Left ventricle myocardium superior (tissue), 1 donor: ENCODE measurements at regions not wholly inside any gene's neighbourhood (a gene's known extent, or its start where the extent isn't known, plus 50 kb on each side); places are given as distances from the start of the nearest gene placed in this dataset.
A peak's percentile ranks its signal among the peaks of the same experiment; 100 is the strongest.

Experiments used
- ATAC-seq: fragments of 200-7000 bp; cut with Tn5 transposase; one replicate; pipeline ENCODE4 v1.9.1; 2020; ENCODE audit warnings: mild to moderate bottlenecking, moderate library complexity
- DNase-seq: peaks from one replicate; pipeline ENCODE4 v3.0.0-alpha.2; 2020
- intact Hi-C: fragments of 100-400 bp; cut with micrococcal nuclease; formaldehyde crosslinking; loops from one replicate; pipeline ENCODE4 v1.11.0; 2022
- donor health status: DM: no; HTN: yes; CAD: no; lungs with severe emphysema.

DNA sequence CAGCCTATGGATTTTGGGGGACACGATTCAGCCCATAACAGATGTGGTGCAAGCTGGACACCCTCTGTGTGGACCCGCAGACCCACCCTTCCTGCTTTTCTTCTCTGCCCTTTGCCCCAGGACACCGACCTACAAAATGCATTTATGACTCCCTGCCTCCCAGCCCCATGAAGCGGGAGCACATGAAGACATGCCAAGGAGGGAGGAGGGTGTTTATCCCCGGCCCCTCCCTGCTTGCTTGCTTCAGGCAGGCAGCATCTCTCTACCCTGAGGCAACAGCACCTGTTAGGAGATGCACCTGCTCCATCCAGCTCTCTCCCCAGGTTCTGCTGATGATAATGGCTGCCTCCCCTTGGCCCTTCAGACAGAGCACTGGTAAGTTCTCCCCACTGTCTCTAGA, 187.5 kb downstream of the PSMG1 start:
- no peak for ATAC-seq

DNA sequence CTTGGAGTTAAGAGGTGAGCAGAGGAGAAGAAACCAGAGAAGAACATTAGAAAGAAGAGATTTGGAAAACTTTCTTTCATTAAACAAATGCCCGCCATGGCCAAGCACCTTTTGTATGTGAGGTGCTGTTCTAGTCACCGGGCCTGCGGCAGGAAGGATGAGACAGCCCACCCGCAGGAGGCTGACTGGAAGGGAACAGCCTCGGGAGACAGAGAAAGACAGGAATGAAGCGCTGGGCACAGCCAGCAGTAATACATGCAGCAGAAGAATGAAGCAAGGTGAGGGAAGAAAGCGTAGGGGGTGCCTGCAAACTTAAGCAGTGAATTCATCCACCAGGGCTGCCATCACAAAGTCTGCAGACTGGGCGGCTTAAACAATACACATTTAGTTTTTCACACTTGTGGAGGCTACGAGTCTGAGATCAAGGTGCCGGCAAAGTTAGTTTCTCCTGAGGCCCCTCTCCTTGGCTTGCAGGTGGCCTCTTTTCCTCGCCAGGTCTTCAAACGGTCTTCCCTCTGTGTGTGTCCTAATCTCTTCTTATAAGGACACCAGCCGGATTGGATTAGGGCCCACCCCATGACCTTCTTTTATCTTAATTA, 188.1 kb downstream of the PSMG1 start:
- DNase-seq, result no peak
- intact Hi-C loops, result no loop called here
- ATAC-seq, result no peak

More for the DNA sequence above, 187.5 kb downstream of the PSMG1 start:
- intact Hi-C loops, result no loop called here
- no peak for DNase-seq

DNA sequence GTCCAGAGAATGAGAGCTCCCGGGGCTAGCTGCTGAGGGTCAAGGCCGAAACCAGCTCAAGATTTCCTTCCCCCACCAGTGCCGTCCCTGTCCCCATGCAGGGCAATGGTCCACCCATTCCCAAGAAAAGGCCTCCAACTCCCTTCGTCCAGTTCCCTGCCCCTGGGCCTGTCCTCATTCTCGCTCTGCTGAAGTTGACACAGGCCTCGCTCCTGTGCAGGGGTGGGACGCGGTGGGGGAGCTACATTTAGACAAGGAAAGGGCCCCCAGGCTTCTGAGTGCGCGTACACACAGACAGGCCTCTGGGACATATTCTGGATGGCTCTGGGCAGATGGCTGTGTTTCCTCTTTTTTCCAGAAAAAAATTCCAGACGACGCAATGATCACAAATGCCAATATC, 188.3 kb downstream of the ETS2 start:
- DNase-seq, result no peak
- intact Hi-C loops, result no loop called here
- ATAC-seq, result no peak

DNA sequence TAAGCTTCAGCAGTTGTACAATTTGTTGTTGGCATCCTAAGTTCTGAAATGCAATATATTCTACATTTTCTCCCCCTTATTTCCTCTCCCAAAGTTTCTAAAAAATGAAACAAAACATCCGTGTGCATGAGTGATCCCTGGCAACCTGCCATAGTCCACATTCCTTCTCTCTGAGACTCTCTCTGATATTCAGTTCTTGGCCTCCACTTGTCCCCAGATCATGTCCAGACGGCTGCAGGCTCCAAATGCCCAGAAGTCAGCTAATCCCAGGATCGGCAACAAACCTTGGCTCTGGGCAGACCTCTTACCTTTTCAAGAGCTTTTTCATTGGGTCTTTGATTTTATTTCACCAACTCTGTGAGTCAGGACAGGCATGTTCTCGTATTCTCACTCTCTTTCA, 187.8 kb downstream of the ETS2 start:
- ATAC-seq (peak; percentile 68), DNase-seq (peak; percentile 51)
- intact Hi-C loops, result no loop called here

DNA sequence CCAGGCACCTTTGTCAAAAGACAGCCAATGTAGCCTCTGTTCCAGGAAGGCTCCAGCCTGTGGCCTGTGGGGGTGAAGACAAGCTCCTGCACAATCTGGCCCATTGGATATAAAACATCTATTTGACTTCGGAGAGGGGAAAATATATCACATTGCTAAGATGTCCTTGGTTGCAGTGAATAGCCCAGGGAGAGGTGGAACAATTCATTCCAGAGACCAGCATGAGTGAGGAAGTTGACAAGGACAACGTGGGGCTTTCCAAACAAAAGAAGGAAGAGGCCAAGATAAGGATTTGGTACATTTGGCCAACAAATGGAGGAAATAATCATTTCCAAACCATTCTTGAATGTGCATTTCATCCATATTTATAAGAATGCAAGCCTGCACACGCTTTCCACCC, 187.0 kb downstream of the ETS2 start:
- intact Hi-C loops, result no loop called here
- peak; percentile 35 for ATAC-seq
- DNase-seq, result no peak

DNA sequence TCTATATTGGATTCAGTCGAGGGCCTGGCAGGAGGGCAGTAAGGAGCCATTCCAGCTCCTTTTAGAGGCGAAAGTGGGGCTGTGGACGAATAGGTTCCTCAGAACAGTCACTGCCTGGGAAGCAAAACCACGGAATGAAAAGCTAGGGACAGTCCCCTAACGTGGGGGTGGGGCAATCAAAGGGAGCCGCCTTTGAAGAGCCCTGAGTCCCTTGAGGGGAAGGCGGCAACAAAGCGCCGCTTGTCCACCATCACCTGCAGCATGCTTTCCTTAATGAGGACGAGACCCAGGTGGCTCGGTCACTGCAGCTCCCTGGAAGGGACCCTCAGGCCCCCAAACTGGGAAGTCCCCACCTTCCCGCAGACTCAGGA, 184.7 kb downstream of the ETS2 start:
- intact Hi-C loops, result no loop called here
- no peak for ATAC-seq
- DNase-seq, result no peak

DNA sequence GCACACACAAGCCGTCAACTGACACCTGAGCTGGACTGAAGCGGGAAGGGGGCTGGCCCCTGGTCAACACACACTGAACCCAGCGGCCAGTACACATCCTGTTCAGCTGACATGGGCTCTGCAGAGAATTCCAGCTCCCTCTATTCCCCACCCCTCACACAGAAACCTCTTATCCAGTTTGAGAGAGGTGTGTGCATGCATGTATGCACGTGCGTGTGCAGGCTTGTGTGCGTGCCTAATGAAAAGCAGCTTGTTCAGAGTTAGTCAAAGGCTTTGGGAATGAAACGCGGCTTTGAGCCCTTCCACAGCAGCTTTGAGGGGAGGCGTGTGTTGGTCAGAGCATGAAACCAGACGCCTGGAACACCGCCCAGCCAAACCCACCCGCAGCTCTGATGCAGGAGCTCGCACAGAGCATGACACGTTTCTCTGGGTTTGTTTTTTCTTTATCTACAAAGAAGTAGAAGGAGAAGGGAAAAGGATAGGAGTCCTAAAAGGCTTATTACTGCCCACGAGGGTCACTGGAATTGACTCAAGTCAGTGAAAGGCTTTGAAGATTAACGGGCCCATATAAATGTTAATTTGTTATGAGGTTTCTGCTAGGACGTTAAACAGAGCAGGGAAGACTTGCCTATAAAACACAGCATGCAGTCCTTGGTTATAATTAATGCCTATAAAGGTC, 184.2 kb downstream of the ETS2 start:
- intact Hi-C loops, result no loop called here
- ATAC-seq (peak; percentile 33), DNase-seq (peak; percentile 52)

DNA sequence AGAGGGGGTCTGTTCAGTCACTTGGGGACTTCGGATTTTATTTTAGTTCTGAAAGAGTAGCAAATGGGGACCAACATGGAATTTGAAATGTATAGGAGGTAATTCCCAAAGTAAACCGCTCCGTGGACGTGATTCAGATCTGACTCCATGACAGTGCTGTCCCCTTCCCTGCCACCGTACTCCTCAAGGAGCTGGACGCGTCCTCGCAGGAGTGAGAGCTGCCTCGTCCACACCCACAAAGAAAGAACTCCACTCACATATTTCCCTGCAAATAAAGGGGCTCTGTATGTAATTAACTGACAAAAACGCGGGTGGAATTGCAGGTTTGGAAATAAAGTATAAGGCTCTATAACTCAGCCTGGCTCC, 183.6 kb downstream of the ETS2 start:
- no peak for ATAC-seq
- intact Hi-C loops, result no loop called here
- DNase-seq, result no peak

DNA sequence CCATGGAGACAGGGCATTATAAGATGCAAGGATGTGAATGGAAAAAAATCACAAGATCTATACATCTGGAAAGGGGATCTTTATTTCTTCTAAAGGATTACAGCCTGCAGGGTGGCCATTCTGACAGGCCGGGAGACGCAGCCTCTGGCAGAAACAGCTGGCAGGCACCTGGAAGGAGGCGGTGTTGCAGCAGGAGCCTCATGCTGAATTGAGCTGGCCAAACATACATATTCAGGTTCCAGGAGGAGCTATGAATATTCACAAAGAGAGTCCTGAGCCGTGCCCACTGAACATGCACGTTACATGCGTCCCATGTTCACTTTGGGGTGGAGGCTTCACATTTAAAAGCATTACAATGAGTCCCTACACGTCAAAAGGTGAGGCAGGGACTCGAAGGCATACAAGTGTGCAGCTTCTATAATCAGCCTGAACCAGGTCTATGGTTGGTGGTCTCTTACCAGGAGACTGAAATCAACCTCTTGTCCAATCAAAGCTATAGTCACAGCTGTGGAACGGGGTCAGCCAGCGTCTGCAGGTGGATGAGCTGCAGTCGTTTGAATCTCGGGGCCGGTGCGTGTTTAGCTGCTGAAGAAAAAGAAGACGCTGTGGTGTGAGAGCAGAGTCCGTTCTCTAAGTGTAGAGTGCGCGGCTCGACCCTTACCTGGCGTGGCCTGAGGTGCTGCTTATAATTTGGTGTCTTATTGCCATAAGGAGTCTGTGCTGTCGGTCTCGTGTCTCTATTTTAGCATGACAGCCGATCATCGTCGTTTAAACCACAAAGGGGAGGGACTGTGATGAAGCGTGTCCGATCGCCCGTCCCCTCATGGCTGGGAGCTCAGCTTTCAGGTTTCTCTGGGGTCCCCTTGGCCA, 183.0 kb downstream of the ETS2 start:
- intact Hi-C loops, result no loop called here
- ATAC-seq (no peak), DNase-seq (no peak)

DNA sequence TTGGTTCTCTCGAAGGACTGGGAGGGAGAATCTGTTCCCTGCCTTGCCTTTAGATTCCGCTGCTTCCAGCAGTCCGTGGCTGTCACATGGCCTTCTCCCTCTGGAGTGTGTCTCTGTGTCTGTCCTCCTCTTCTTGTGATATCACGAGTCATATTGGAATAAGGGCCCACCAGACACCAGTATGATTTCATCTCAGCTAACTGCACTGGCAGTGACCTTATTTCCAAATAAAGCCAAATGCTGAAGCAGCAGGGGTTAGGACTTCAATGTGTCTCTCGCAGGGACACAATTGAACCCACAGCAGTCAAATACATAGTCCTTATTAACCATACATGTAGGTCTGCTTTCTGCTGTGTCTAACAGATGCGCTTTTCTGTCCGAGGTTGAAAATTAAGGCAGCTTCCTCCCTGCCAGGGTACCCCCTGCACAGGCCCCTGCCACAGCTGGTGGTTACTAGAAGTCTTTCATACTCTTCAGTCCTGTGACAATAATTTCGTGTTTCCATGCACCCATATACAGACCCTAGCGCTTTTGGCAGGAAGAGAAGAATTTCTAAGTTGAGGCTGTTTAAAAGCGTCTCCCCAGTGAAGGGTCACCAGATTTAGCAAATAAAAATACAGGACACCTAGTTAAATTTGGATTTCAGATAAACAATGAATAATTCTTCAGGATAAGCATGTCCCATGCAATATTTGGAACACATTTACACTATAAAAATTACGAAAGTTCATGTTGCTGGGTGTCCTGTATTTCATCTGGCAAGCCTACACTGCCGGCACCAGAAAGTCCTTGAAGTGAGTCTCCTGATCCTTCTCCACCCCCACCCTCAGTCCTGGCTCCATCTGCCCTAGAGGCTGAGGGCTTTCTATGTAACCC, 182.1 kb downstream of the ETS2 start:
- intact Hi-C loops, result no loop called here
- ATAC-seq (peak; percentile 44), DNase-seq (no peak)

DNA sequence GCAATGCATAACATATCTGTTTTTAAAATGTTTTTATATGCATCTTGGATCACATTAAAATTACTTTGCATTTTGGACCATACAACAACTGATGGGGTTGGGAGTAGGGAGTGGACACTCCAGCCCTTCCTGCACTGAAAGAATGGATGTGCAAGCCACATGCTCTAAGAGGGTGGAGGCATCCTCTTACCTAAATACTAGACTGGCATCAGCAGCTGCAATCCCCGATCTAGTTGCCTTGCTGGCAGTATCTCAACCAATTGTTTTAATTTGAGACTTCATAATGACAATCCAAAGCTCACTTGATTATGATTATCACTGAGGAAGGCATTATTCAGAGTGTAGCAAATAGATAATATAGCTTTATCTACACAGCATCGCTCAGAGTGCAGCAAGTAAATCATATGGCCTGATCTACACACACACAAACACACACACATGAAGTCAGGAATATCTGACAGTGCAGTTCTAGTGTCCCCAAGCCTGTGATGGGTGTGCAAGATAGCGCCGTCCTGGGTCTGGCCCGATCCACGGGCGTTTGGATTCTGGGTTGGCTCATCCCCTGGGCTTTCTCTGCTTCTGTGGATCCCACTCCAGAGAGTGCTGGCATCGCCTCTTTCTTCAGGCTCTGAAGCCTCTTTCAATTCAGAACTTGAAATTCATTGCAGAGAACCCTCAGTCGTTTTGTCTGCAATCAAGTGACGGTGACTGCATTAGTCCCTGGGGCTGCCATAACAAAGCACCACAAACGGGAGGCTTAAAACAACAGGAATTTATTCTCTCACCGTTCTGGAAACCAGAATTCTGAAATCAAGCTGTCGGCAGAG, 181.3 kb downstream of the ETS2 start:
- ATAC-seq (no peak), DNase-seq (no peak)
- intact Hi-C loops, result no loop called here

DNA sequence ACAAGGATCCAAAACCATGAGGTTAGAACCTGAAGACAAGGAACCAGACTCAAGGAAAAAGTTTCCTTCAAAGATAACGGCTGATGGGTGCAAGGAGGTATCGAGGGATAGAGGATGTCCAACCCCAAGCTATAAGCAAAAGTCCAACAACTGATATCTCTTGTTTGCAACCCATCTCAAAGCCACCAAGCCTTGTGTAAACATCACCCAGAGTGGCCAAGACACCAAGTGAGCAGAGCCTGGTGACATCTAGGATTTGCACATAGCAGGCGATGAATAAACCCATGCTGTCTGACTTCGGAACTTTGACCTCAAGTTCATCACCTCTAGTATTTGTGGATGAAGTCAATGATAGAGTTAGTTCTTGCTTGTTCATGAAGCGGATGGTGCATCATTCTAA, 180.7 kb downstream of the ETS2 start:
- ATAC-seq (no peak), DNase-seq (no peak)
- intact Hi-C loops, result no loop called here

DNA sequence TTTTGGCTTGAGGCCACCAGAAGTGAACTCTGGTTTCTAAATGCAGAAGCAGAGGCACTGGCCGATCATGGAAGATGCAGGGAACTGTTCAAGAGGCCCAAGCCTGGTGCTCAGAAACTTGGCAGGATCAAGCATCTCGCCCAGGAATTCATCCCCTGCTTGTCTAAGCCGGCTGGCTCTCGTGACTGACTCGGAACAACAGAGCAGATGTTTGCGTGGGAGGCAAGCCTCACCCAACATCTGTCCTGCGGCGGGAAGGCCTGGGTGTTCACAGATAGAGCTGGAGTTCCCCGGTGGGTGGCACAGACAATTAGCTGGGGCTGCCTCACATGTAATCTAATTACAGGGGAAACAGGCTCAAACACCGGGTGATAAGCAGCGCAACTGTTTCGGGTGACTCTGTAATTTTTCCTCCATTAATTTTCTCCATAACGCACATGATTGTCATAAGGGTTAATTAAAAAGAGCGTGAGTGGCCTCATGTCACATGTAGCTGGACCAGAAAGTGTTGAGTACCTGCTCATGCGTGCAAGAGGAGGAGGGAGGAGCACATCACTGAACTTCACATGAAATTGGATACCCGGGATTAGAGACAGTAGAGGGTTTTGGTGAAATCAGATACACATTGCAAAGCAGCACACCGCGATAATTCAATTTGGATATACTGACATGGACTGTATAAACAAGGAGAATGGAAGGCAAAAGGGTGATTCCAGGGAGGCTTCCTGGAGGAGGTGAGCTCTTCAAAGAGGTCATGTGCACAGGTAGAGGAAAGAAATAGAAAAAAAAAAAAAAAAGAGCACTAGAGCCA, 180.0 kb downstream of the ETS2 start:
- ATAC-seq (peak; percentile 78), DNase-seq (peak; percentile 78)
- intact Hi-C loops, result no loop called here

DNA sequence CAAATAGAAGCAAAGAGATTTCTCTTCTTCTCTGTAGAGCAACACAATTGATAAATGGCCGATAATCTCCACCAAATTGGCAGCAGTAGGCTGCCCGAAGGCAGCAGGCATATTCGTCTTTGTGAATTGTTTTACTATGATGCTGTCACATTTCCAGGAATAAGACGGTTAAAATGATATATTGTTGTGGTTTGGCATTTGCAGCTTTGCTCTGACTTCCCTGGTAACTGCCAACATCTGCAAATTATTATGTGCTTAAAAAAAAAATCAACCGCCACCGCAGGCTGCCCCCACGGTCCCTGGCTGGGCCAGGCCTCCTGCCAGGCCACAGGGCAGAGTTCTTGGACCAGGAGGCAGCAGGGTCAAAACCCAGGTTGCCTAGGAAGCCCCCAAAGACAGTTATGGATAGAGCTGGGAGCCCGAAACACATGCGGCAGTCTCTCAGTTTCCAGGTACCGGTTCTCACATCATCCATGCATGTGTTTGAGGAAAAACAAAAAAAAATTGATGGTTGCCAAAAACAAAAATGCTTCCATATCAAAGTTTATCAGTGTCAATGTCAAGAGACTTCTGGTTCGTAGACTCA, 179.3 kb downstream of the ETS2 start:
- ATAC-seq, result peak; percentile 6
- no peak for DNase-seq
- intact Hi-C loops, result no loop called here

DNA sequence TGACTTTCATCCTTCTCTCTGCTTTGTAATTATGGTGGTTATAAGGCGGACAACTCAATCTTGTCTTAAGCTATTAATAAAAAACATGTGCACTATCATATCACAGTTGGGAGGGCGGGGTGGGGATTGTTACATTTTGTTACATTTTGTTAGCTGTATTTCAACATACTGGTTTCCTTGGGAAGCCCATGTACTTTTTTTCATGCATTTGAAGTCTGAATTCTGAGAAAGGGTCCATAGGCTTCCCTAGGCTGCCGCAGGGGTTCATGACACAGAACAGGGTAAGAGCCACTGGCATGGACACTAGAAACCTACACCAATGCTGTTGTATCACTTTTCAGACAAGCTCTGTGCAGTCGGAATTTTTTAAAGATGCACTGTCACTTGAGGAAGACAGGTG, 178.8 kb downstream of the ETS2 start:
- no peak for DNase-seq
- intact Hi-C loops, result no loop called here
- ATAC-seq, result no peak

DNA sequence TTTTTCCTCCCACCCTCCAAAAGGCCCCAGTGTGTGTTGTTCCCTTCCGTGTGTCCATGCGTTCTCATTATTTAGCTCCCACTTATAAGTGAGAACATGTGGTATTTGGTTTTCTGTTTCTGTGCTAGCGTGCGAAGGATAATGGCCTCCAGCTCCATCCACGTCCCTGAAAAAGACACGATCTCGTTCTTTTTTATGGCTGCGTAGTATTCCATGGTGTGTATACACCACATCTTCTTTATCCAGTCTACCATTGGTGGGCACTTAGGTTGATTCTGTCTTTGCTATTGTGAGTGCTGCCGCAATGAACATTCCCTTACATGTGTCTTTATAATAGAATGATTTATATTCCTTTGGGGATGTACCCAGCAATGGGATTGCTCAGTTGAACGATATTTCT, 177.8 kb downstream of the ETS2 start:
- no peak for ATAC-seq
- no peak for DNase-seq
- intact Hi-C loops, result no loop called here

DNA sequence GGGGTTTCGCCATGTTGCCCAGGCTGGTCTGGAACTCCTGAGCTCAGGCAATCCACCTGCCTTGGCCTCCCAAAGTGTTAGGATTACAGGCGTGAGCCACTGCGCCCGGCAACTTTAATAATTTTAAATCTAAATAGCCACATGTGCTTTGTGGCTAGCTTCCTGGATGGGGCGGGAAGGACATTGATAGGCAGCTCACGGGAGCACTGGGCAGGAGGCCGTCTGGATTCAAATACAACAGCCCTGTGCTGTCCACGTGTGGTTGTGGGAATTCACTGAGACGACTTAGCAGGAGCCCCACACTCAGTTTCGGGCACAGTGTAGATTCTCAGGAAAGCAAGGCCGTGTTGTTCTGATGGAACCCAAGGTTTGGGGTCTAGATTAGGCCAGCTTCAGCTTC, 177.1 kb downstream of the ETS2 start:
- no peak for DNase-seq
- intact Hi-C loops, result no loop called here
- ATAC-seq, result no peak

DNA sequence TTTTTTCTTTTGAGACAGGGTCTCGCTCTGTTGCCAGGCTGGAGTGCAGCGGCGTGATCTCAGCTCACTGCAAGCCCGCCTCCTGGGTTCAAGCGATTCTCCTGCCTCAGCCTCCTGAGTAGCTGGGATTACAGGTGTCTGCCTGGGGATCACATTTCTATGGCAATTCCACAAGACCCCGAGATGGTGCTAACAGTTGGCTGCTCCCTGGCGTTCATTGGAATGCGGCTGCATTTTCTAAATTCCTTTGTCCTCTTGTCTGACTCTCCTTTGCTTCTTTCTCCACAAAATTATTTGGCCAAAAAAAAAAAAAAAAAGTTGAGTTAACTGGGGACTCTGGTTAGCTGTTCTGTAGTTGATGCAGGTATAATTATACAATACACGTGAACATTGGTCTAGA, 176.4 kb downstream of the ETS2 start:
- ATAC-seq (no peak), DNase-seq (no peak)
- intact Hi-C loops, result no loop called here
